HEK293 (cell line): ENCODE measurements at regions not wholly inside any gene's neighbourhood (a gene's known extent, or its start where the extent isn't known, plus 50 kb on each side); places are given as distances from the start of the nearest gene placed in this dataset.

Experiments used
- CTCF ChIA-PET: fragments of 350-600 bp; formaldehyde crosslinking; extraction: SDS; loops from one replicate; lab custom pipeline; 2021; ENCODE audit warnings: antibody characterized with exemption; lab: Yijun Ruan, JAX
- POLR2A ChIA-PET: fragments of 300-600 bp; formaldehyde crosslinking; extraction: SDS; loops from one replicate; lab custom pipeline; 2020; ENCODE audit warnings: antibody characterized with exemption, inconsistent platforms; lab: Yijun Ruan, JAX
- H3K27ac ChIP-seq: fragments of 200-500 bp; sonication (Bioruptor generic); 2 replicates; pipeline ENCODE4 v1.5.1; 2014; ENCODE audit warnings: low read depth, low read length, control low read depth, inconsistent platforms; ENCODE audit errors: extremely low read depth
- H3K36me3 ChIP-seq, 2 experiments: fragments of 200-500 bp in 1 of 2; sonication (Bioruptor generic) in 1 of 2; 1 replicate in 1 of 2; 2 replicates in 1 of 2; pipeline ENCODE4 v1.5.1; 2014 to 2017; ENCODE audit warnings: inconsistent platforms in 2 of 2, low read length in 2 of 2; ENCODE audit not compliant: control insufficient read depth in 2 of 2, insufficient read depth in 1 of 2
- H3K4me1 ChIP-seq: fragments of 200-500 bp; sonication (Bioruptor generic); 2 replicates; pipeline ENCODE4 v1.5.1; 2014; ENCODE audit warnings: mild to moderate bottlenecking, low read length, inconsistent platforms; ENCODE audit not compliant: control insufficient read depth, insufficient read depth
- H3K4me3 ChIP-seq: 2 replicates; pipeline ENCODE4 v1.5.1; 2011; ENCODE audit warnings: low read depth, mild to moderate bottlenecking, control low read depth, low read length, moderate library complexity
- H3K9me3 ChIP-seq: fragments of 200-500 bp; sonication (Bioruptor generic); 2 replicates; pipeline ENCODE4 v1.5.1; 2014; ENCODE audit warnings: low read depth, low read length, inconsistent platforms; ENCODE audit not compliant: control insufficient read depth, insufficient read depth
- GLIS1 ChIP-seq: fragments of 450-650 bp; formaldehyde crosslinking; IDR thresholded peaks from 2 replicates; pipeline ENCODE4 v1.5.1; 2016; ENCODE audit warnings: missing biosample characterization, missing genetic modification characterization
- MZF1 ChIP-seq: fragments of 450-650 bp; formaldehyde crosslinking; IDR thresholded peaks from 2 replicates; pipeline ENCODE4 v1.5.1; 2017; ENCODE audit warnings: missing biosample characterization, missing genetic modification characterization, borderline replicate concordance
- OVOL3 ChIP-seq: fragments of 450-650 bp; formaldehyde crosslinking; IDR thresholded peaks from 2 replicates; pipeline ENCODE4 v1.5.1; 2016; ENCODE audit warnings: missing biosample characterization, missing genetic modification characterization
- RBAK ChIP-seq: fragments of 450-650 bp; formaldehyde crosslinking; IDR thresholded peaks from 2 replicates; pipeline ENCODE4 v1.5.1; 2016; ENCODE audit warnings: missing biosample characterization, missing genetic modification characterization
- ZBTB48 ChIP-seq: fragments of 450-650 bp; formaldehyde crosslinking; IDR thresholded peaks from 2 replicates; pipeline ENCODE4 v1.5.1; 2016; ENCODE audit warnings: missing biosample characterization, missing genetic modification characterization
- ZFP41 ChIP-seq: fragments of 450-650 bp; formaldehyde crosslinking; IDR thresholded peaks from 2 replicates; pipeline ENCODE4 v1.5.1; 2016; ENCODE audit warnings: missing biosample characterization, missing genetic modification characterization, borderline replicate concordance
- ZNF121 ChIP-seq: fragments of 450-650 bp; formaldehyde crosslinking; IDR thresholded peaks from 2 replicates; pipeline ENCODE4 v1.5.1; 2016; ENCODE audit warnings: missing biosample characterization, missing genetic modification characterization
- ZNF155 ChIP-seq: fragments of 450-650 bp; formaldehyde crosslinking; IDR thresholded peaks from 2 replicates; pipeline ENCODE4 v1.5.1; 2016; ENCODE audit warnings: missing biosample characterization, missing genetic modification characterization
- ZNF202 ChIP-seq: fragments of 450-650 bp; formaldehyde crosslinking; IDR thresholded peaks from 2 replicates; pipeline ENCODE4 v1.5.1; 2016; ENCODE audit warnings: missing biosample characterization, missing genetic modification characterization, borderline replicate concordance
- ZNF248 ChIP-seq: fragments of 450-650 bp; formaldehyde crosslinking; IDR thresholded peaks from 2 replicates; pipeline ENCODE4 v1.5.1; 2017; ENCODE audit warnings: missing biosample characterization, missing genetic modification characterization
- ZNF274 ChIP-seq, 2 experiments: fragments of 200-500 bp in 1 of 2; fragments of 450-650 bp in 1 of 2; sonication (Bioruptor generic) in 1 of 2; formaldehyde crosslinking in 1 of 2; IDR thresholded peaks; 2 replicates each; pipeline versions ENCODE4 v1.5.1 to v1.6.1; 2014 to 2016; ENCODE audit warnings: borderline replicate concordance in 1 of 2, inconsistent platforms in 1 of 2, low read length in 1 of 2, missing biosample characterization in 1 of 2, missing genetic modification characterization in 1 of 2
- ZNF350 ChIP-seq: fragments of 450-650 bp; formaldehyde crosslinking; IDR thresholded peaks from 2 replicates; pipeline ENCODE4 v1.5.0; 2017; ENCODE audit warnings: missing biosample characterization, mild to moderate bottlenecking, missing genetic modification characterization
- ZNF473 ChIP-seq: fragments of 450-650 bp; formaldehyde crosslinking; IDR thresholded peaks from 2 replicates; pipeline ENCODE4 v1.5.1; 2017; ENCODE audit warnings: missing biosample characterization, missing genetic modification characterization
- ZNF48 ChIP-seq: fragments of 450-650 bp; formaldehyde crosslinking; IDR thresholded peaks from 2 replicates; pipeline ENCODE4 v1.5.1; 2016; ENCODE audit warnings: missing biosample characterization, missing genetic modification characterization
- ZNF701 ChIP-seq: fragments of 450-650 bp; formaldehyde crosslinking; IDR thresholded peaks from 2 replicates; pipeline ENCODE4 v1.5.1; 2016; ENCODE audit warnings: missing biosample characterization, missing genetic modification characterization
- ZNF843 ChIP-seq: fragments of 450-650 bp; formaldehyde crosslinking; IDR thresholded peaks from 2 replicates; pipeline ENCODE4 v1.5.1; 2016; ENCODE audit warnings: missing biosample characterization, missing genetic modification characterization
- ZSCAN30 ChIP-seq: fragments of 450-650 bp; IDR thresholded peaks from 2 replicates; pipeline ENCODE4 v1.5.1; 2018; ENCODE audit warnings: missing biosample characterization, mild to moderate bottlenecking, missing genetic modification characterization, moderate library complexity
- TF ChIP-seq, protein P1 (sequence below): IDR thresholded peaks from 2 replicates; pipeline ENCODE4 v1.6.1; 2011; ENCODE audit warnings: mild to moderate bottlenecking, low read depth, low read length, borderline replicate concordance
- TF ChIP-seq, protein P2 (sequence below): fragments of 450-650 bp; formaldehyde crosslinking; IDR thresholded peaks from 2 replicates; pipeline ENCODE4 v1.5.1; 2016; ENCODE audit warnings: missing biosample characterization, missing genetic modification characterization
- TF ChIP-seq, protein P3 (sequence below): fragments of 450-650 bp; formaldehyde crosslinking; IDR thresholded peaks from 2 replicates; pipeline ENCODE4 v1.5.1; 2016; ENCODE audit warnings: missing biosample characterization, missing genetic modification characterization

DNA sequence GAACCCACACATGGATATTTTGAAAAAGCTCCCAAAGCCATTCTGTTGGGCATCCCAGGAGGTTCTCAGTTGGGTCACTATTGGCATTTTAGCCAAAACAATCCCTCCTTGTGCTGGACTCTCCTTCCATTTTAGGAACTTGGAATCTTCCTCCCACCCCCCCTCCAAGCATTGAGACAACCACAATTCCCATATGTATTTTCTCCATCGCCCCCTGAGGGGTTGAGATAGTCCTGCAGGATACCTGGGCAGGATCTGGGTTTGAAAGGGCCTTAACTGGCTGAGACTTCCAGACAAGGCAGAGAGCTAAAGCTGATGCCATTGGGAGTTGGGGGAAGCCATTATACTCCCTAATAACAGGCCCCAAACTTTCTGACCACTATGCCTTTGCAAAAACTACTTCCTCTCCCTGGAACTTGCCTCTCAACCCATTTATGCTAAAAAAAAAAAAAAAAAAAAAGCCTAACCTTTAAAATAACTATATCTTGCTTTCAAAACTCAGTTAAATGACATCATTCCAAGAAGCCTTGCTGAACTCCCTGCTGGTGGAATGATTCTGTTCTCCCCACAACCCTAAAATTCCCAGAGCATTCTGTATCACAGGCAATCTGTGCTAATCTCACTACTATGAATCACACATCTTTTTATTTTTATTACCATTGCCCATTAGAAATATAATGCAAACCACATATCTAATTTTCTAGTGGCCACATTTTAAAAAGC is 77.5 kb upstream of the PDE1C start:
- no peak for TF ChIP-seq GLIS1 (tag by site-specific recombination)
- TF ChIP-seq RBAK (tag by site-specific recombination), result no peak
- TF ChIP-seq, protein P1, sequence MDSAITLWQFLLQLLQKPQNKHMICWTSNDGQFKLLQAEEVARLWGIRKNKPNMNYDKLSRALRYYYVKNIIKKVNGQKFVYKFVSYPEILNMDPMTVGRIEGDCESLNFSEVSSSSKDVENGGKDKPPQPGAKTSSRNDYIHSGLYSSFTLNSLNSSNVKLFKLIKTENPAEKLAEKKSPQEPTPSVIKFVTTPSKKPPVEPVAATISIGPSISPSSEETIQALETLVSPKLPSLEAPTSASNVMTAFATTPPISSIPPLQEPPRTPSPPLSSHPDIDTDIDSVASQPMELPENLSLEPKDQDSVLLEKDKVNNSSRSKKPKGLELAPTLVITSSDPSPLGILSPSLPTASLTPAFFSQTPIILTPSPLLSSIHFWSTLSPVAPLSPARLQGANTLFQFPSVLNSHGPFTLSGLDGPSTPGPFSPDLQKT, result no peak
- no peak for TF ChIP-seq ZSCAN30 (tag by site-specific recombination)
- no peak for TF ChIP-seq ZNF843 (tag by site-specific recombination)
- no peak for TF ChIP-seq ZNF48 (tag by site-specific recombination)
- TF ChIP-seq ZNF121 (tag by site-specific recombination), result no peak
- TF ChIP-seq ZNF701 (tag by site-specific recombination), result no peak
- TF ChIP-seq ZNF248 (tag by site-specific recombination), result no peak
- no peak for TF ChIP-seq ZNF202
- no peak for TF ChIP-seq MZF1 (tag by site-specific recombination)
- no peak for TF ChIP-seq ZFP41 (tag by site-specific recombination)
- TF ChIP-seq OVOL3 (tag by site-specific recombination), result no peak
- POLR2A ChIA-PET, result no interaction called here
- CTCF ChIA-PET, result interaction anchor here (0.7 kb wide), 1 partner anchor 63 kb away, joined by 3 read pairs; no protein-coding TSS in a partner anchor
- H3K4me1 ChIP-seq, result no peaks in the 10 kb centered on the region
- no peaks in the 10 kb centered on the region for H3K36me3 ChIP-seq
- no peak overlapping the region for H3K4me3 ChIP-seq
- H3K9me3 ChIP-seq, result no peaks in the 10 kb centered on the region
- no peak overlapping the region for H3K27ac ChIP-seq

DNA sequence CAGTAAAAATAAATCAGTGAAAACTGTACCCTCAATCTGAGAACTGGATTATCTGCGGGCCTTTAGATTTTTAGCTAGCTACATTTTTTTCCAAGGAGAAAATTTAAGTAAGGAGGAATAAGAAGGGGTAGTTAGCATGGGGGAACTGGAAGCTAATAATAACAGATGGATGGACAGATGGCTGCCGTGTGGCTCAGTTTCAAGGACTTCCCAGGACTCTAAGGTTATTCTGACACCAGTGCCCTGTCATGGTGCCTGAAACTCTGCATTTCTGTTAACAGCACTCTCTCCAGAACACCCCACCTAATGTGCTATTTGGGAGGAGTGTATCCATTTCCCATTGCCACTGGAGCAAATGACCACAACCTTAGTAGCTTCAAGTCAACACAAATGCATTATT is 75.7 kb upstream of the PDE1C start:
- Histone ChIP-seq H3K27ac (no peak overlapping the region), H3K36me3 (no peaks in the 10 kb centered on the region)
- CTCF ChIA-PET, result interaction anchor here (0.6 kb wide), 1 partner anchor 532 kb away, joined by 3 read pairs; no protein-coding TSS in a partner anchor
- no peak for TF ChIP-seq ZNF473 (tag by site-specific recombination)
- TF ChIP-seq ZNF155 (tag by site-specific recombination), result no peak
- no peak for TF ChIP-seq ZFP41 (tag by site-specific recombination)
- TF ChIP-seq, protein P2, sequence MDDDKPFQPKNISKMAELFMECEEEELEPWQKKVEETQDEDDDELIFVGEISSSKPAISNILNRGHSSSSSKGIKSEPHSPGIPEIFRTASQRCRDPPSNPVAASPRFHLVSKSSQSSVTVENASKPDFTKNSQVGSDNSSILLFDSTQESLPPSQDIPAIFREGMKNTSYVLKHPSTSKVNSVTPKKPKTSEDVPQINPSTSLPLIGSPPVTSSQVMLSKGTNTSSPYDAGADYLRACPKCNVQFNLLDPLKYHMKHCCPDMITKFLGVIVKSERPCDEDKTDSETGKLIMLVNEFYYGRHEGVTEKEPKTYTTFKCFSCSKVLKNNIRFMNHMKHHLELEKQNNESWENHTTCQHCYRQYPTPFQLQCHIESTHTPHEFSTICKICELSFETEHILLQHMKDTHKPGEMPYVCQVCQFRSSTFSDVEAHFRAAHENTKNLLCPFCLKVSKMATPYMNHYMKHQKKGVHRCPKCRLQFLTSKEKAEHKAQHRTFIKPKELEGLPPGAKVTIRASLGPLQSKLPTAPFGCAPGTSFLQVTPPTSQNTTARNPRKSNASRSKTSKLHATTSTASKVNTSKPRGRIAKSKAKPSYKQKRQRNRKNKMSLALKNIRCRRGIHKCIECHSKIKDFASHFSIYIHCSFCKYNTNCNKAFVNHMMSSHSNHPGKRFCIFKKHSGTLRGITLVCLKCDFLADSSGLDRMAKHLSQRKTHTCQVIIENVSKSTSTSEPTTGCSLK, result no peak
- TF ChIP-seq, protein P3, sequence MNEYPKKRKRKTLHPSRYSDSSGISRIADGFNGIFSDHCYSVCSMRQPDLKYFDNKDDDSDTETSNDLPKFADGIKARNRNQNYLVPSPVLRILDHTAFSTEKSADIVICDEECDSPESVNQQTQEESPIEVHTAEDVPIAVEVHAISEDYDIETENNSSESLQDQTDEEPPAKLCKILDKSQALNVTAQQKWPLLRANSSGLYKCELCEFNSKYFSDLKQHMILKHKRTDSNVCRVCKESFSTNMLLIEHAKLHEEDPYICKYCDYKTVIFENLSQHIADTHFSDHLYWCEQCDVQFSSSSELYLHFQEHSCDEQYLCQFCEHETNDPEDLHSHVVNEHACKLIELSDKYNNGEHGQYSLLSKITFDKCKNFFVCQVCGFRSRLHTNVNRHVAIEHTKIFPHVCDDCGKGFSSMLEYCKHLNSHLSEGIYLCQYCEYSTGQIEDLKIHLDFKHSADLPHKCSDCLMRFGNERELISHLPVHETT (tag by site-specific recombination), result no peak
- no peak for TF ChIP-seq ZNF350 (tag by site-specific recombination)
- TF ChIP-seq ZNF274 (IDR thresholded peaks at IDR 0.05; ENCODE audit: low read length), result no peak
- TF ChIP-seq ZNF274 (tag by site-specific recombination; IDR thresholded peaks at IDR 0.05; ENCODE audit: borderline replicate concordance), result no peak
- no peak for TF ChIP-seq MZF1 (tag by site-specific recombination)
- TF ChIP-seq ZBTB48 (tag by site-specific recombination), result no peak
- TF ChIP-seq, all 188 proteins: peak for 0
- no peak overlapping the region for H3K4me3 ChIP-seq
- no peaks in the 10 kb centered on the region for H3K4me1 ChIP-seq
- H3K9me3 ChIP-seq, result no peaks in the 10 kb centered on the region
- POLR2A ChIA-PET, result no interaction called here
